ENCODE measurements at regions not wholly inside any gene's neighbourhood (a gene's known extent, or its start where the extent isn't known, plus 50 kb on each side); places are given as distances from the start of the nearest gene placed in this dataset.
"Not testable (repeated sequence)": the region's sequence is repeated elsewhere in the genome, so short reads cannot be mapped to it uniquely, and the experiment has no call there.

GRCh38 chr10:10727411-10727810 lies 290.3 kb upstream of the CELF2 start:
- DNase-seq (ENCODE audit: low read depth, low spot score), result not testable (repeated sequence)

GRCh38 chr10:10727812-10728211 lies 289.9 kb upstream of the CELF2 start:
- no peak for DNase-seq (ENCODE audit: low read depth, low spot score)

- DNase-seq (ENCODE audit: low read depth, low spot score), result no peak
These were observed 287.1 kb upstream of the CELF2 start for GRCh38 chr10:10730471-10731043.

- DNase-seq (ENCODE audit: low read depth, low spot score), result no peak
These were observed 286.3 kb upstream of the CELF2 start for GRCh38 chr10:10731366-10731765.

GRCh38 chr10:10734356-10735064 lies 283.2 kb upstream of the CELF2 start:
- DNase-seq (ENCODE audit: low read depth, low spot score), result no peak

- DNase-seq (ENCODE audit: low read depth, low spot score), result no peak
These were observed 272.4 kb upstream of the CELF2 start for GRCh38 chr10:10745291-10745690.

- DNase-seq (ENCODE audit: low read depth, low spot score), result no peak
These were observed 262.2 kb upstream of the CELF2 start for GRCh38 chr10:10755490-10755889.

GRCh38 chr10:10758306-10758705 lies 259.4 kb upstream of the CELF2 start:
- DNase-seq (ENCODE audit: low read depth, low spot score), result no peak

GRCh38 chr10:10759806-10760205 lies 257.9 kb upstream of the CELF2 start:
- not testable (repeated sequence) for DNase-seq (ENCODE audit: low read depth, low spot score)

GRCh38 chr10:10765017-10765416 lies 252.7 kb upstream of the CELF2 start:
- DNase-seq (ENCODE audit: low read depth, low spot score), result no peak

GRCh38 chr10:10772411-10772810 lies 245.3 kb upstream of the CELF2 start:
- no peak for DNase-seq (ENCODE audit: low read depth, low spot score)

GRCh38 chr10:10772874-10773508 lies 244.7 kb upstream of the CELF2 start:
- DNase-seq (ENCODE audit: low read depth, low spot score), result no peak

- no peak for DNase-seq (ENCODE audit: low read depth, low spot score)
These were observed 243.3 kb upstream of the CELF2 start for GRCh38 chr10:10774416-10774815.

GRCh38 chr10:10776363-10776762 lies 241.3 kb upstream of the CELF2 start:
- no peak for DNase-seq (ENCODE audit: low read depth, low spot score)

- no peak for DNase-seq (ENCODE audit: low read depth, low spot score)
These were observed 240.4 kb upstream of the CELF2 start for GRCh38 chr10:10777279-10777678.

- no peak for DNase-seq (ENCODE audit: low read depth, low spot score)
These were observed 239.9 kb upstream of the CELF2 start for GRCh38 chr10:10777723-10778122.

- DNase-seq (ENCODE audit: low read depth, low spot score), result no peak
These were observed 238.7 kb upstream of the CELF2 start for GRCh38 chr10:10778959-10779358.

GRCh38 chr10:10779511-10779910 lies 238.2 kb upstream of the CELF2 start:
- DNase-seq (ENCODE audit: low read depth, low spot score), result no peak

GRCh38 chr10:10780746-10781145 lies 236.9 kb upstream of the CELF2 start:
- no peak for DNase-seq (ENCODE audit: low read depth, low spot score)

GRCh38 chr10:10782603-10783002 lies 235.1 kb upstream of the CELF2 start:
- peak; percentile 82 for DNase-seq (ENCODE audit: low read depth, low spot score)

- no peak for DNase-seq (ENCODE audit: low read depth, low spot score)
These were observed 232.0 kb upstream of the CELF2 start for GRCh38 chr10:10785627-10786026.

GRCh38 chr10:10786109-10787090 lies 231.3 kb upstream of the CELF2 start:
- DNase-seq (ENCODE audit: low read depth, low spot score), result no peak
